Thymus (tissue), 11 donors: ENCODE measurements at regions not wholly inside any gene's neighbourhood (a gene's known extent, or its start where the extent isn't known, plus 50 kb on each side); places are given as distances from the start of the nearest gene placed in this dataset.

ENCODE experiments used
- DNase-seq, 9 donors: peaks; one replicate each; pipeline ENCODE4 v3.0.0-alpha.2; 2013; ENCODE audit warnings: low spot score in 9 of 9, low read depth in 6 of 9, missing footprints in 1 of 9
- H3K27ac ChIP-seq, 2 donors: one replicate each; pipeline ENCODE4 v1.5.1; 2013; ENCODE audit warnings: control low read depth in 1 of 2, low read depth in 1 of 2, low read length in 1 of 2, mild to moderate bottlenecking in 1 of 2, moderate library complexity in 1 of 2
- H3K27me3 ChIP-seq, 2 donors: one replicate each; pipeline ENCODE4 v1.5.1; 2013; ENCODE audit warnings: low read length in 1 of 2; ENCODE audit not compliant: control insufficient read depth in 2 of 2, insufficient read depth in 1 of 2
- H3K36me3 ChIP-seq, 2 donors: one replicate each; pipeline ENCODE4 v1.5.1; 2013; ENCODE audit warnings: low read length in 1 of 2, mild to moderate bottlenecking in 1 of 2, moderate library complexity in 1 of 2; ENCODE audit not compliant: control insufficient read depth in 2 of 2, insufficient read depth in 2 of 2
- H3K4me1 ChIP-seq, 2 donors: one replicate each; pipeline ENCODE4 v1.5.1; 2013; ENCODE audit warnings: low read length in 2 of 2; ENCODE audit not compliant: control insufficient read depth in 2 of 2, insufficient read depth in 2 of 2
- H3K4me3 ChIP-seq, 2 donors: one replicate each; pipeline ENCODE4 v1.5.1; 2013; ENCODE audit warnings: low read length in 2 of 2, control low read depth in 1 of 2, mild to moderate bottlenecking in 1 of 2
- H3K9me3 ChIP-seq, 2 donors: one replicate each; pipeline ENCODE4 v1.5.1; 2013; ENCODE audit warnings: low read length in 1 of 2, mild to moderate bottlenecking in 1 of 2; ENCODE audit not compliant: control insufficient read depth in 2 of 2, insufficient read depth in 1 of 2
- WGBS: extraction: QIAGEN DNeasy Blood & Tissue Kit; methylation state at CpG from one replicate; pipeline ENCODE4 v1.1.7; 2013; 5-methylcytosine and 5-hydroxymethylcytosine counted together
- donor health status: healthy.

GRCh38 chr1:74818241-74818640, 85.3 kb downstream of the TYW3 start:
- H3K4me3 ChIP-seq: no peak overlapping the region
- H3K36me3 ChIP-seq: no peaks in the 10 kb centered on the region
- H3K27ac ChIP-seq: no peak overlapping the region
- H3K27me3 ChIP-seq: no peaks in the 10 kb centered on the region
- H3K9me3 ChIP-seq: no peaks in the 10 kb centered on the region
- no peak for DNase-seq
- 94% methylated on average over 1 of the region's 1 CpG for WGBS
- no peaks in the 10 kb centered on the region for H3K4me1 ChIP-seq

- Histone ChIP-seq H3K4me1 (no peaks in the 10 kb centered on the region), H3K27ac (no peak overlapping the region), H3K4me3 (no peak overlapping the region), H3K9me3 (no peaks in the 10 kb centered on the region), H3K27me3 (no peaks in the 10 kb centered on the region), H3K36me3 (no peaks in the 10 kb centered on the region)
- no peak for DNase-seq
- 90% methylated on average over 6 of the region's 6 CpGs for WGBS
These were observed 85.9 kb downstream of the TYW3 start for GRCh38 chr1:74818661-74819456.

- H3K9me3 ChIP-seq: no peaks in the 10 kb centered on the region
- DNase-seq: no peak
- no peak overlapping the region for H3K27ac ChIP-seq
- no peaks in the 10 kb centered on the region for H3K27me3 ChIP-seq
- H3K4me1 ChIP-seq: no peaks in the 10 kb centered on the region
- WGBS: 95% methylated on average over 3 of the region's 3 CpGs
- no peaks in the 10 kb centered on the region for H3K36me3 ChIP-seq
- no peak overlapping the region for H3K4me3 ChIP-seq
These were observed 90.0 kb downstream of the TYW3 start for GRCh38 chr1:74822851-74823401.

- WGBS: 76% methylated on average over 4 of the region's 4 CpGs
- no peaks in the 10 kb centered on the region for H3K36me3 ChIP-seq
These were observed 91.7 kb downstream of the TYW3 start for GRCh38 chr1:74824497-74825107.

GRCh38 chr1:74830766-74831165, 97.8 kb downstream of the TYW3 start:
- H3K9me3 ChIP-seq: no peaks in the 10 kb centered on the region
- H3K27me3 ChIP-seq: no peaks in the 10 kb centered on the region
- no peak for DNase-seq
- no peaks in the 10 kb centered on the region for H3K36me3 ChIP-seq
- WGBS: 97% methylated on average over 2 of the region's 2 CpGs
- H3K4me3 ChIP-seq: no peak overlapping the region
- no peaks in the 10 kb centered on the region for H3K4me1 ChIP-seq
- H3K27ac ChIP-seq: no peak overlapping the region

More at GRCh38 chr1:74824497-74825107, 91.7 kb downstream of the TYW3 start:
- Histone ChIP-seq H3K27ac (no peak overlapping the region), H3K4me3 (no peak overlapping the region), H3K4me1 (no peaks in the 10 kb centered on the region), H3K27me3 (no peaks in the 10 kb centered on the region), H3K9me3 (no peaks in the 10 kb centered on the region)
- DNase-seq: no peak

- H3K4me3 ChIP-seq: no peak overlapping the region
- H3K36me3 ChIP-seq: no peaks in the 10 kb centered on the region
- H3K27me3 ChIP-seq: no peaks in the 10 kb centered on the region
- no peak for DNase-seq
- H3K4me1 ChIP-seq: no peaks in the 10 kb centered on the region
- no peaks in the 10 kb centered on the region for H3K9me3 ChIP-seq
- no peak overlapping the region for H3K27ac ChIP-seq
These were observed 101.3 kb downstream of the TYW3 start for GRCh38 chr1:74834261-74834660.

- H3K9me3 ChIP-seq: no peaks in the 10 kb centered on the region
- H3K27me3 ChIP-seq: no peaks in the 10 kb centered on the region
- H3K4me3 ChIP-seq: no peak overlapping the region
- WGBS: 91% methylated on average over 2 of the region's 2 CpGs
- no peaks in the 10 kb centered on the region for H3K36me3 ChIP-seq
- no peak overlapping the region for H3K27ac ChIP-seq
- no peak for DNase-seq
- H3K4me1 ChIP-seq: no peaks in the 10 kb centered on the region
These were observed 102.1 kb downstream of the TYW3 start for GRCh38 chr1:74835051-74835450.

GRCh38 chr1:74842726-74843125, 109.8 kb downstream of the TYW3 start:
- no peaks in the 10 kb centered on the region for H3K36me3 ChIP-seq
- no peak overlapping the region for H3K27ac ChIP-seq
- no peaks in the 10 kb centered on the region for H3K27me3 ChIP-seq
- DNase-seq: no peak
- no peak overlapping the region for H3K4me3 ChIP-seq
- no peaks in the 10 kb centered on the region for H3K4me1 ChIP-seq
- 84% methylated on average over 3 of the region's 3 CpGs for WGBS
- H3K9me3 ChIP-seq: no peaks in the 10 kb centered on the region

- no peaks in the 10 kb centered on the region for H3K4me1 ChIP-seq
- 73% methylated on average over 3 of the region's 3 CpGs for WGBS
- no peak overlapping the region for H3K27ac ChIP-seq
- H3K4me3 ChIP-seq: no peak overlapping the region
- H3K27me3 ChIP-seq: no peaks in the 10 kb centered on the region
- no peaks in the 10 kb centered on the region for H3K36me3 ChIP-seq
- no peaks in the 10 kb centered on the region for H3K9me3 ChIP-seq
- DNase-seq: no peak
These were observed 114.8 kb downstream of the TYW3 start for GRCh38 chr1:74847715-74848114.
